ENCODE measurements at regions not wholly inside any gene's neighbourhood (a gene's known extent, or its start where the extent isn't known, plus 50 kb on each side); places are given as distances from the start of the nearest gene placed in this dataset.

GRCh38 chr9:30972654-30973053 is 1411.8 kb upstream of the ACO1 start:
- Histone ChIP-seq H3K36me3 (ENCODE audit: insufficient read depth, low read length) (no peaks in the 10 kb centered on the region), H3F3A (ENCODE audit: insufficient read depth, low read length) (no peaks in the 10 kb centered on the region), H3K9ac (ENCODE audit: low read length) (no peak overlapping the region), H3K9me3 (ENCODE audit: low read length) (no peaks in the 10 kb centered on the region), H3K79me2 (ENCODE audit: insufficient read depth, low read length) (no peaks in the 10 kb centered on the region), H3K27me3 (ENCODE audit: insufficient read depth, low read length) (no peaks in the 10 kb centered on the region), H3K4me1 (ENCODE audit: insufficient read depth, low read length, severe bottlenecking) (no peaks in the 10 kb centered on the region), H3K4me2 (ENCODE audit: low read length) (no peak overlapping the region), H3K27ac (ENCODE audit: low read depth, low read length, poor library complexity, severe bottlenecking) (no peak overlapping the region), H2AFZ (ENCODE audit: low read length) (no peak overlapping the region), H3K9me2 (ENCODE audit: low read depth, low read length) (no peaks in the 10 kb centered on the region), H3K4me3 (ENCODE audit: low read depth, low read length, poor library complexity, severe bottlenecking) (no peak overlapping the region), H4K20me1 (ENCODE audit: insufficient read depth, low read length) (no peaks in the 10 kb centered on the region)
- TF ChIP-seq EZH2 (IDR thresholded peaks at IDR 0.05; ENCODE audit: borderline replicate concordance, low read length) (no peak), CTCF (IDR thresholded peaks at IDR 0.05; ENCODE audit: low read length) (no peak)

GRCh38 chr9:30977965-30978364 is 1406.5 kb upstream of the ACO1 start:
- no peaks in the 10 kb centered on the region for H3K27me3 ChIP-seq (ENCODE audit: insufficient read depth, low read length)
- no peak overlapping the region for H3K27ac ChIP-seq (ENCODE audit: low read depth, low read length, poor library complexity, severe bottlenecking)
- H3K9ac ChIP-seq (ENCODE audit: low read length) = no peak overlapping the region
- H3K9me2 ChIP-seq (ENCODE audit: low read depth, low read length) = no peaks in the 10 kb centered on the region
- no peak overlapping the region for H2AFZ ChIP-seq (ENCODE audit: low read length)
- H3F3A ChIP-seq (ENCODE audit: insufficient read depth, low read length) = no peaks in the 10 kb centered on the region
- H3K4me1 ChIP-seq (ENCODE audit: insufficient read depth, low read length, severe bottlenecking) = no peaks in the 10 kb centered on the region
- no peak for TF ChIP-seq EZH2 (IDR thresholded peaks at IDR 0.05; ENCODE audit: borderline replicate concordance, low read length)
- no peak for TF ChIP-seq CTCF (IDR thresholded peaks at IDR 0.05; ENCODE audit: low read length)
- no peaks in the 10 kb centered on the region for H3K9me3 ChIP-seq (ENCODE audit: low read length)
- H3K36me3 ChIP-seq (ENCODE audit: insufficient read depth, low read length) = no peaks in the 10 kb centered on the region
- H4K20me1 ChIP-seq (ENCODE audit: insufficient read depth, low read length) = no peaks in the 10 kb centered on the region
- no peak overlapping the region for H3K4me3 ChIP-seq (ENCODE audit: low read depth, low read length, poor library complexity, severe bottlenecking)
- H3K4me2 ChIP-seq (ENCODE audit: low read length) = no peak overlapping the region
- no peaks in the 10 kb centered on the region for H3K79me2 ChIP-seq (ENCODE audit: insufficient read depth, low read length)

GRCh38 chr9:30982301-30982700 is 1402.1 kb upstream of the ACO1 start:
- Histone ChIP-seq H3K9ac (ENCODE audit: low read length) (no peak overlapping the region), H3K4me2 (ENCODE audit: low read length) (no peak overlapping the region), H3K27ac (ENCODE audit: low read depth, low read length, poor library complexity, severe bottlenecking) (no peak overlapping the region), H3K79me2 (ENCODE audit: insufficient read depth, low read length) (no peaks in the 10 kb centered on the region), H3K36me3 (ENCODE audit: insufficient read depth, low read length) (no peaks in the 10 kb centered on the region), H3F3A (ENCODE audit: insufficient read depth, low read length) (no peaks in the 10 kb centered on the region), H3K4me3 (ENCODE audit: low read depth, low read length, poor library complexity, severe bottlenecking) (no peak overlapping the region), H3K4me1 (ENCODE audit: insufficient read depth, low read length, severe bottlenecking) (no peaks in the 10 kb centered on the region), H4K20me1 (ENCODE audit: insufficient read depth, low read length) (no peaks in the 10 kb centered on the region), H2AFZ (ENCODE audit: low read length) (no peak overlapping the region), H3K9me3 (ENCODE audit: low read length) (no peaks in the 10 kb centered on the region), H3K27me3 (ENCODE audit: insufficient read depth, low read length) (no peaks in the 10 kb centered on the region), H3K9me2 (ENCODE audit: low read depth, low read length) (no peaks in the 10 kb centered on the region)
- TF ChIP-seq EZH2 (IDR thresholded peaks at IDR 0.05; ENCODE audit: borderline replicate concordance, low read length) (no peak), CTCF (IDR thresholded peaks at IDR 0.05; ENCODE audit: low read length) (no peak)
